Testis (tissue), 2 donors: ENCODE measurements at regions not wholly inside any gene's neighbourhood (a gene's known extent, or its start where the extent isn't known, plus 50 kb on each side); places are given as distances from the start of the nearest gene placed in this dataset.

Experiments used
- CTCF ChIP-seq, 3 experiments: fragments of 450-650 bp in 2 of 3; fragments of 200-600 bp in 1 of 3; sonication (generic) in 1 of 3; IDR thresholded peaks; one replicate each; pipeline ENCODE4 v1.5.1; 2016 to 2019; ENCODE audit warnings: antibody characterized with exemption in 3 of 3, mild to moderate bottlenecking in 2 of 3, moderate library complexity in 1 of 3
- POLR2A ChIP-seq: fragments of 450-650 bp; IDR thresholded peaks from one replicate; pipeline ENCODE4 v1.6.1; 2017; ENCODE audit warnings: antibody characterized with exemption, mild to moderate bottlenecking, moderate library complexity

DNA sequence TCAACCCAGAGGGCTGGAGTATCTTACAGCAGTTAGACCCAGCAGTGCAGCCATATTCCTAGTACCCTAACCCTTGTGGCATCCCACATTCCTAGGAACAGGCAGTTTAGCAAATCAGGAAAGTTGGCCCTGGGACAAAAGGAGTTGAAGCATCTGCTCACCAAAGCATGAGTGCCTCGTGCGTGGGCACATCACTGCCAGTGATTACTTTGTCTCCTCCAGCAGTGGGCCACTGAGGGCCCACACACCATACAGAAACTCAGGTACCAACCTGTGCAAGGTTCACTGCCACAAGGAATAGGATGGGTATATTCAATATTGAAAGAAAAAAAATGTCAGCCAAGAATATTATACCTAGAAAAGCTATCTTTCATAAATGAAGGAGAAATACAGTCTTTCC is 227.5 kb upstream of the CNTN5 start:
- TF ChIP-seq CTCF (IDR thresholded peaks at IDR 0.05) (no peak), POLR2A (no peak)
